PC-9 (cell line): ENCODE measurements at regions not wholly inside any gene's neighbourhood (a gene's known extent, or its start where the extent isn't known, plus 50 kb on each side); places are given as distances from the start of the nearest gene placed in this dataset.
A peak's percentile ranks its signal among the peaks of the same experiment; 100 is the strongest.

ENCODE experiments used
- BruUV-seq: library from RNA; stranded (reverse); fragments of 400-500 nt; replicated peaks from 2 replicates; lab custom pipeline; 2021; lab: Mats Ljungman, UMichigan
- CTCF ChIA-PET: fragments of 300-600 bp; sonication (Branson Sonifier 250); formaldehyde crosslinking; loops from one replicate; lab custom pipeline; 2022; ENCODE audit warnings: antibody characterized with exemption; lab: Charles Lee
- POLR2A ChIA-PET: fragments of 300-600 bp; sonication (Branson Sonifier 250); formaldehyde crosslinking; loops from one replicate; lab custom pipeline; 2022; ENCODE audit warnings: antibody characterized with exemption; ENCODE audit not compliant: unreplicated experiment; lab: Charles Lee
- DNase-seq, 2 experiments: peaks; one replicate each; pipeline versions ENCODE4 v3.0.0 to v3.0.0-alpha.2; 2015 to 2022; ENCODE audit warnings: mixed read lengths in 1 of 2
- H2AFZ ChIP-seq: fragments of 200-600 bp; sonication (generic); 2 replicates; pipeline ENCODE4 v1.8.1; 2017; ENCODE audit warnings: antibody characterized with exemption
- H3F3A ChIP-seq: fragments of 200-600 bp; sonication (generic); 2 replicates; pipeline ENCODE4 v1.8.1; 2017; ENCODE audit warnings: antibody characterized with exemption, mild to moderate bottlenecking, low read depth; ENCODE audit not compliant: insufficient read depth
- H3K27ac ChIP-seq: fragments of 200-600 bp; sonication (generic); 2 replicates; pipeline ENCODE4 v1.6.1; 2016; ENCODE audit warnings: mixed run types
- H3K27me3 ChIP-seq: fragments of 200-600 bp; sonication (generic); 2 replicates; pipeline ENCODE4 v1.6.1; 2016; ENCODE audit warnings: low read depth, mixed run types; ENCODE audit not compliant: insufficient read depth
- H3K36me3 ChIP-seq: fragments of 200-600 bp; sonication (generic); 2 replicates; pipeline ENCODE4 v1.6.1; 2016; ENCODE audit warnings: low read depth, mixed run types
- H3K4me1 ChIP-seq: fragments of 200-600 bp; sonication (generic); replicated peaks from 2 replicates; pipeline ENCODE4 v1.6.1; 2016; ENCODE audit warnings: mixed run types; ENCODE audit not compliant: insufficient read depth
- H3K4me2 ChIP-seq: fragments of 200-600 bp; sonication (generic); 2 replicates; pipeline ENCODE4 v1.6.1; 2017; ENCODE audit warnings: mixed run types
- H3K4me3 ChIP-seq: fragments of 200-600 bp; sonication (generic); 2 replicates; pipeline ENCODE4 v1.6.1; 2016; ENCODE audit warnings: mixed run types
- H3K79me2 ChIP-seq: fragments of 200-600 bp; sonication (generic); 2 replicates; pipeline ENCODE4 v1.6.1; 2017; ENCODE audit warnings: low read depth, mixed run types
- H3K9me2 ChIP-seq: fragments of 200-600 bp; sonication (generic); 2 replicates; pipeline ENCODE4 v1.8.1; 2017; ENCODE audit warnings: mild to moderate bottlenecking; ENCODE audit not compliant: insufficient read depth
- H3K9me3 ChIP-seq: fragments of 200-600 bp; sonication (generic); 2 replicates; pipeline ENCODE4 v1.8.1; 2016; ENCODE audit warnings: low read depth; ENCODE audit not compliant: insufficient read depth
- H4K20me1 ChIP-seq: fragments of 200-600 bp; sonication (generic); 2 replicates; pipeline ENCODE4 v1.8.1; 2017; ENCODE audit not compliant: insufficient read depth
- CTCF ChIP-seq: fragments of 200-600 bp; sonication (generic); conservative IDR thresholded peaks from 2 replicates; pipeline ENCODE4 v1.6.1; 2017; ENCODE audit warnings: mixed run types, antibody characterized with exemption, mild to moderate bottlenecking, moderate library complexity
- EZH2 ChIP-seq: fragments of 200-600 bp; sonication (generic); IDR thresholded peaks from 2 replicates; pipeline ENCODE4 v1.8.0; 2017; ENCODE audit warnings: antibody characterized with exemption, low read depth
- intact Hi-C: fragments of 100-400 bp; cut with micrococcal nuclease; formaldehyde crosslinking; loops from one replicate; pipeline ENCODE4 v1.10.0; 2022; ENCODE audit not compliant: unreplicated experiment

- Histone ChIP-seq H3K27me3 (no peaks in the 10 kb centered on the region), H2AFZ (no peak overlapping the region), H4K20me1 (no peaks in the 10 kb centered on the region), H3F3A (no peaks in the 10 kb centered on the region), H3K9me2 (no peaks in the 10 kb centered on the region), H3K79me2 (no peaks in the 10 kb centered on the region), H3K4me2 (peak overlapping the region; percentile 27), H3K4me3 (no peak overlapping the region), H3K4me1 (no peaks in the 10 kb centered on the region), H3K9me3 (no peaks in the 10 kb centered on the region), H3K27ac (no peak overlapping the region), H3K36me3 (no peaks in the 10 kb centered on the region)
- no peak for TF ChIP-seq CTCF
- TF ChIP-seq EZH2, result no peak
- intact Hi-C loops, result no loop called here
- no TSS peak for BruUV-seq
- ChIA-PET CTCF (no interaction called here), POLR2A (no interaction called here)
- DNase-seq, result no peak
Observed at GRCh38 chr12:115423546-115423987, 739.6 kb upstream of the TBX3 start.

DNA sequence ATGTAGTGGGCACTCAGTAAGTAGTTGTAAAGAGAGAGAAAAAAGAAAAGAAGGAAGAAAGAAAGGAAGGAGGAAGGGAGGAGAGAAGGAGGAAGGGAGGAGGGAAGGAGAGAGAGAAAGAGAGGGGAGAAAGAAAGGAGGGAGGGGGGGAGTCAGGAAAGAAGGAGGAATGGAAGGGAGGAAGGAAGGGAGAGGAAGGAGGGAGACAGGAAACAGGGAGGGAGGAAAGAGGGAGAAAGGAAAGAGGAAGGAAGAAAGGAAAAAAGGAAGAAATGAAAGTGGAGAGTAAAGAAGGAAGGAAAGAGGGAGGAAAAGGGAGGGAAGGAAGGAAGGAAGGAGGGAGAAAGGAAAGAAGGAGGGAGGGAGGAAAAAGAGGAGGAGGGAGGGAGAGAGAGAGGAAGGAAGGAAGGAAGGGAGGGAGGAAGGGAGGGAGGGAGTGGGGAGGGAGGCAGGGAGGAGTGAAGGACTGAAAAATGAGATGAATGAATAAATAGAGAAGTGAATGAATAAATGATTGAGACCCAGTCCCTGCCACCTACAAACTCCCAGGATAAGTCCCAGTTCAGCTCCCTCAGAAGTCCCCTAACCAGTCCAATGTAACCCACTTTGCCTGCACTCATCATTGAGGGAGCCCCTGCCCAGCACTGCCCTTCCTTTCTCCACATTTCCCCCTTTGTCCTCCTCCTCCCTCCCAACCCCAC, 739.0 kb upstream of the TBX3 start:
- CTCF ChIA-PET, result no interaction called here
- POLR2A ChIA-PET, result no interaction called here
- H2AFZ ChIP-seq, result no peak overlapping the region

More for the DNA sequence above, 739.0 kb upstream of the TBX3 start:
- intact Hi-C loops, result no loop called here
- BruUV-seq, result no TSS peak
- Histone ChIP-seq H3K4me1 (no peaks in the 10 kb centered on the region), H3K79me2 (no peaks in the 10 kb centered on the region), H3K27ac (no peak overlapping the region), H3K27me3 (no peaks in the 10 kb centered on the region), H3F3A (no peaks in the 10 kb centered on the region), H3K9me3 (no peaks in the 10 kb centered on the region), H3K36me3 (no peaks in the 10 kb centered on the region), H4K20me1 (no peaks in the 10 kb centered on the region), H3K4me2 (peak overlapping the region; percentile 27), H3K4me3 (no peak overlapping the region), H3K9me2 (no peaks in the 10 kb centered on the region)
- TF ChIP-seq CTCF, result no peak
- TF ChIP-seq EZH2, result no peak
- no peak for DNase-seq
